ENCODE measurements at regions not wholly inside any gene's neighbourhood (a gene's known extent, or its start where the extent isn't known, plus 50 kb on each side); places are given as distances from the start of the nearest gene placed in this dataset.

GRCh38 chr4:84260495-84260894 lies 238.6 kb downstream of the NKX6-1 start:
- TF ChIP-seq EZH2 (IDR thresholded peaks at IDR 0.05; ENCODE audit: low read depth) = no peak
- TF ChIP-seq CTCF (conservative IDR thresholded peaks at IDR 0.05) = no peak
